ENCODE measurements at regions not wholly inside any gene's neighbourhood (a gene's known extent, or its start where the extent isn't known, plus 50 kb on each side); places are given as distances from the start of the nearest gene placed in this dataset.

DNA sequence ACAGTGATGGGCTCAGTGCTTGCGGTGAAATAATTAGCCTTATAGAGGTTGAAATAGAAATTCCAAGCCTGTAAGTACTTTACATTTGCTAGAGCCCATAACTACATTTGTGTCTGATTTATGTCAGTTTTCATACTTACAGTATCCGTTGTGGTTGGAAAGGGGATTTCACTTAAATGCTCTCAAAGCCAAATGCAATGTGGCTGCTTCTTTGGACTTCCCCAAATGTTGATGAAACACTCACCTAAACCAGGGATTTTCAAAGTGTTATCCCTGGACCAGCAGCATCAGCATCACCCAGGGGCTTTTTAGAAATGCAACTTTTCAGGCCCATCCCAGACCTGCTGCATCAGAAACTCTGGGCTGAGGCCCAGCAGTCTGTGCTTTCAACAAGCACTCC lies 378.7 kb downstream of the MCTP2 start:
- Histone ChIP-seq H3K9ac (ENCODE audit: low read length) (no peak overlapping the region), H3K4me1 (ENCODE audit: insufficient read depth, low read length) (no peaks in the 10 kb centered on the region), H3K4me3 (ENCODE audit: low read depth in 1 of 2, low read length in 2 of 2) (no peak overlapping the region), H3K36me3 (ENCODE audit: insufficient read depth, low read length) (no peaks in the 10 kb centered on the region), H3K27me3 (ENCODE audit: control insufficient read depth in 1 of 2, insufficient read depth in 2 of 2, low read length in 2 of 2) (no peaks in the 10 kb centered on the region), H3K27ac (ENCODE audit: low read depth, low read length) (no peak overlapping the region), H3K9me3 (ENCODE audit: low read length) (no peaks in the 10 kb centered on the region)

- no peaks in the 10 kb centered on the region for H3K4me1 ChIP-seq (ENCODE audit: insufficient read depth, low read length)
- no peak overlapping the region for H3K4me3 ChIP-seq (ENCODE audit: low read depth in 1 of 2, low read length in 2 of 2)
- H3K9ac ChIP-seq (ENCODE audit: low read length), result no peak overlapping the region
- H3K27ac ChIP-seq (ENCODE audit: low read depth, low read length), result no peak overlapping the region
- H3K9me3 ChIP-seq (ENCODE audit: low read length), result no peaks in the 10 kb centered on the region
- no peaks in the 10 kb centered on the region for H3K27me3 ChIP-seq (ENCODE audit: control insufficient read depth in 1 of 2, insufficient read depth in 2 of 2, low read length in 2 of 2)
- no peaks in the 10 kb centered on the region for H3K36me3 ChIP-seq (ENCODE audit: insufficient read depth, low read length)
Measured at GRCh38 chr15:94610485-94610884, 379.1 kb downstream of the MCTP2 start.

- Histone ChIP-seq H3K27ac (ENCODE audit: low read depth, low read length) (no peak overlapping the region), H3K4me3 (ENCODE audit: low read depth in 1 of 2, low read length in 2 of 2) (no peak overlapping the region), H3K27me3 (ENCODE audit: control insufficient read depth in 1 of 2, insufficient read depth in 2 of 2, low read length in 2 of 2) (no peaks in the 10 kb centered on the region), H3K36me3 (ENCODE audit: insufficient read depth, low read length) (no peaks in the 10 kb centered on the region), H3K9ac (ENCODE audit: low read length) (no peak overlapping the region), H3K9me3 (ENCODE audit: low read length) (no peaks in the 10 kb centered on the region), H3K4me1 (ENCODE audit: insufficient read depth, low read length) (no peaks in the 10 kb centered on the region)
Measured at GRCh38 chr15:94611656-94612055, 380.3 kb downstream of the MCTP2 start.

- Histone ChIP-seq H3K9ac (ENCODE audit: low read length) (no peak overlapping the region), H3K4me1 (ENCODE audit: insufficient read depth, low read length) (no peaks in the 10 kb centered on the region), H3K9me3 (ENCODE audit: low read length) (no peaks in the 10 kb centered on the region), H3K36me3 (ENCODE audit: insufficient read depth, low read length) (no peaks in the 10 kb centered on the region), H3K27me3 (ENCODE audit: control insufficient read depth in 1 of 2, insufficient read depth in 2 of 2, low read length in 2 of 2) (no peaks in the 10 kb centered on the region), H3K27ac (ENCODE audit: low read depth, low read length) (no peak overlapping the region), H3K4me3 (ENCODE audit: low read depth in 1 of 2, low read length in 2 of 2) (no peak overlapping the region)
Measured at GRCh38 chr15:94615688-94616087, 384.3 kb downstream of the MCTP2 start.

DNA sequence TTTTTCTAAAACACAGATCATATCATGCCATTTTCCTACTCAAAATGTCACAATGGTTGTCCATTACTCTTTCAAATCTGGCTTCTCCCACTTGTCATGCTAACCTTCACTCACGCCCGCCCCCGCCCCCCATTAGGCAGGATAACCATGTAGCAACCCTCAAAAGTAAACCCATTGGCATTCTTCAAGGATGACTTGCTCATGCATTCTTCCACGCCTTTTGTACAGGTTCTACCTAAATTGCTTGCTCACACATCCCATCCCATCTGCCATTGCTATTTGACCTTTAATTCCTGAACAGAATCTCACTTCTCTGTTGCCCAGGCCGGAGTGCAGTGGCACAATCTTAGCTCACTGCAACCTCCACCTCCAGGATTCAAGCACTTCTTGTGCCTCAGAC lies 389.3 kb downstream of the MCTP2 start:
- H3K9me3 ChIP-seq (ENCODE audit: low read length), result no peaks in the 10 kb centered on the region
- H3K36me3 ChIP-seq (ENCODE audit: insufficient read depth, low read length), result no peaks in the 10 kb centered on the region
- no peaks in the 10 kb centered on the region for H3K4me1 ChIP-seq (ENCODE audit: insufficient read depth, low read length)
- H3K9ac ChIP-seq (ENCODE audit: low read length), result no peak overlapping the region
- no peaks in the 10 kb centered on the region for H3K27me3 ChIP-seq (ENCODE audit: control insufficient read depth in 1 of 2, insufficient read depth in 2 of 2, low read length in 2 of 2)
- H3K4me3 ChIP-seq (ENCODE audit: low read depth in 1 of 2, low read length in 2 of 2), result no peak overlapping the region
- H3K27ac ChIP-seq (ENCODE audit: low read depth, low read length), result no peak overlapping the region

DNA sequence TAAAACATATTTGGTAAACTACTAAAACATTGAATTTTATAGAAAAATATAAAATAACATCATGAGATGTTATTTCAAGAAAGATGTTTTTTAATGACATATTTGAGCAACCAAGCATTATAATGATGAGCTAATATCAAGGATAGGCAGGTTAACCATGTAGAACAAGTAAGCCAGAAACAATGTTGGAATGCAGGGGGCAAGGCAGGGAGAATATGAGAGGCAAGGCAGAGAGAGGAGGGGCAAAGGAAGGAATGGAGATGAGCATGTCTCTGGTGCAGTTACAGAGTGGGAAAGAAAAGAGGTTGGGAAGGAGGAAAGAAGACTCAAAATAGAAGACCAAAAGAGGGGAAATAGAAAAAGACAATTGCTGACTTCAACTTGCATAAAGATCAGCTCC lies 390.4 kb downstream of the MCTP2 start:
- Histone ChIP-seq H3K9ac (ENCODE audit: low read length) (no peak overlapping the region), H3K9me3 (ENCODE audit: low read length) (no peaks in the 10 kb centered on the region), H3K4me3 (ENCODE audit: low read depth in 1 of 2, low read length in 2 of 2) (no peak overlapping the region), H3K27me3 (ENCODE audit: control insufficient read depth in 1 of 2, insufficient read depth in 2 of 2, low read length in 2 of 2) (no peaks in the 10 kb centered on the region), H3K36me3 (ENCODE audit: insufficient read depth, low read length) (no peaks in the 10 kb centered on the region), H3K27ac (ENCODE audit: low read depth, low read length) (no peak overlapping the region), H3K4me1 (ENCODE audit: insufficient read depth, low read length) (no peaks in the 10 kb centered on the region)

DNA sequence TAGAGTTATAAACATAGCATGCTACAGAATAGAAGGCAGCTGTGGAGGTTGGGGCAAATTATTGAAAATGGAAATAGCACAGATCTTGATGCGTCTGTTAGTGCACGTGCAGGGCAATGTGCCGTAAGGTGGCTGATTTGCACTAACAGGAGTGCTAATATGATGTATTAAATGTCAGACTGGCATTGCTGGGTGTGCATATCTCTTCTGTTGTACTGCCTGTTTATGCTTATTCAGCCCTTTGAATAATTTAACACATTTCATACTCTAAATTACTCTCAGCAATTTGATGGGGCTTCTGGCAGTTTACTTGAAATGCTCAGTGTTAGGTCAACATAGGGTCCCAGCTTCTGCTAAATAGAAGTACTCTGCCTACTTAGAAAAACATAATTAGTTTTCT lies 395.6 kb downstream of the MCTP2 start:
- no peaks in the 10 kb centered on the region for H3K4me1 ChIP-seq (ENCODE audit: insufficient read depth, low read length)
- no peak overlapping the region for H3K9ac ChIP-seq (ENCODE audit: low read length)
- no peaks in the 10 kb centered on the region for H3K27me3 ChIP-seq (ENCODE audit: control insufficient read depth in 1 of 2, insufficient read depth in 2 of 2, low read length in 2 of 2)
- no peaks in the 10 kb centered on the region for H3K36me3 ChIP-seq (ENCODE audit: insufficient read depth, low read length)
- H3K9me3 ChIP-seq (ENCODE audit: low read length), result no peaks in the 10 kb centered on the region
- H3K27ac ChIP-seq (ENCODE audit: low read depth, low read length), result no peak overlapping the region
- no peak overlapping the region for H3K4me3 ChIP-seq (ENCODE audit: low read depth in 1 of 2, low read length in 2 of 2)

GRCh38 chr15:94631608-94632007 lies 400.2 kb downstream of the MCTP2 start:
- H3K27me3 ChIP-seq (ENCODE audit: control insufficient read depth in 1 of 2, insufficient read depth in 2 of 2, low read length in 2 of 2), result no peaks in the 10 kb centered on the region
- no peaks in the 10 kb centered on the region for H3K4me1 ChIP-seq (ENCODE audit: insufficient read depth, low read length)
- H3K4me3 ChIP-seq (ENCODE audit: low read depth in 1 of 2, low read length in 2 of 2), result no peak overlapping the region
- H3K9me3 ChIP-seq (ENCODE audit: low read length), result no peaks in the 10 kb centered on the region
- no peak overlapping the region for H3K9ac ChIP-seq (ENCODE audit: low read length)
- no peaks in the 10 kb centered on the region for H3K36me3 ChIP-seq (ENCODE audit: insufficient read depth, low read length)
- no peak overlapping the region for H3K27ac ChIP-seq (ENCODE audit: low read depth, low read length)

- H3K9me3 ChIP-seq (ENCODE audit: low read length), result no peaks in the 10 kb centered on the region
- no peaks in the 10 kb centered on the region for H3K27me3 ChIP-seq (ENCODE audit: control insufficient read depth in 1 of 2, insufficient read depth in 2 of 2, low read length in 2 of 2)
- H3K4me1 ChIP-seq (ENCODE audit: insufficient read depth, low read length), result no peaks in the 10 kb centered on the region
- H3K9ac ChIP-seq (ENCODE audit: low read length), result no peak overlapping the region
- H3K4me3 ChIP-seq (ENCODE audit: low read depth in 1 of 2, low read length in 2 of 2), result no peak overlapping the region
- H3K27ac ChIP-seq (ENCODE audit: low read depth, low read length), result no peak overlapping the region
- no peaks in the 10 kb centered on the region for H3K36me3 ChIP-seq (ENCODE audit: insufficient read depth, low read length)
Measured at GRCh38 chr15:94638183-94638582, 406.8 kb downstream of the MCTP2 start.

DNA sequence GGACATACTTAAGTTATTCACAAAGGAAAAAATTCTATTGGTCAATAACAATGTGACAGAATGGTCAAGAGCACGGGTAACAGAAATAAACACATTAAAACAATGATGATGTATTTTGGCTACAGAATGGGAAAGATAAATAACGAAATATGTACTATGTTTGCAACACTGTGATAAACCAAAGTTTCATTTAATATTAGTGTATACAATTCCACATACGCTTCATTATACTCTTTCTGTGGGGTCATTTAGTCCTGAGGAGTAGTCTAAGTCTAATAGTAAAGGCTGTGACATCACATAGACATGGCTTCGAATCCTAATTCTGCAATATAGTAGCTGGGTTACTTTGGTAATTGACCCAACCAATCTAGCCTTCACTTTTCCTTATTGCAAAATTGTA lies 408.3 kb downstream of the MCTP2 start:
- Histone ChIP-seq H3K9ac (ENCODE audit: low read length) (no peak overlapping the region), H3K27ac (ENCODE audit: low read depth, low read length) (no peak overlapping the region), H3K9me3 (ENCODE audit: low read length) (no peaks in the 10 kb centered on the region), H3K4me1 (ENCODE audit: insufficient read depth, low read length) (no peaks in the 10 kb centered on the region), H3K4me3 (ENCODE audit: low read depth in 1 of 2, low read length in 2 of 2) (no peak overlapping the region), H3K36me3 (ENCODE audit: insufficient read depth, low read length) (no peaks in the 10 kb centered on the region), H3K27me3 (ENCODE audit: control insufficient read depth in 1 of 2, insufficient read depth in 2 of 2, low read length in 2 of 2) (no peaks in the 10 kb centered on the region)

DNA sequence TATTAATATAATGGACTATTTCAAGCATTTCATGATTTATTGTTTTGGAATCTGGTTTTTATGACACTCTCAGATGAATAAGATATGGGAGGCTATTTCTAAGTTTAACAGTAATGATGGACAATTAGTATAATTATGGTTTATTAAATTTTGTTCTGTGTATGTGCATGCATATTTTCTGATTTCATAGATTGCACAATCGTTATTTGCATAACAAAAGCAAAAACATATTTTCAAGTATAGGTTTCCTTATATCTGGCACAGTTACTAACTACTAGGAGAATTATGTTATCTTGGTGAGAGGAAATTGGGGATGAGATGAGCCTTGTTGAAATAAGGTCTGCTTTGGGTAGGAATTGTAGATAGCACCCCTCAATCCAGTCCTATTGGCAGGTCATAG lies 413.1 kb downstream of the MCTP2 start:
- no peaks in the 10 kb centered on the region for H3K4me1 ChIP-seq (ENCODE audit: insufficient read depth, low read length)
- H3K27me3 ChIP-seq (ENCODE audit: control insufficient read depth in 1 of 2, insufficient read depth in 2 of 2, low read length in 2 of 2), result no peaks in the 10 kb centered on the region
- H3K36me3 ChIP-seq (ENCODE audit: insufficient read depth, low read length), result no peaks in the 10 kb centered on the region
- H3K4me3 ChIP-seq (ENCODE audit: low read depth in 1 of 2, low read length in 2 of 2), result no peak overlapping the region
- no peaks in the 10 kb centered on the region for H3K9me3 ChIP-seq (ENCODE audit: low read length)
- H3K27ac ChIP-seq (ENCODE audit: low read depth, low read length), result no peak overlapping the region
- no peak overlapping the region for H3K9ac ChIP-seq (ENCODE audit: low read length)

DNA sequence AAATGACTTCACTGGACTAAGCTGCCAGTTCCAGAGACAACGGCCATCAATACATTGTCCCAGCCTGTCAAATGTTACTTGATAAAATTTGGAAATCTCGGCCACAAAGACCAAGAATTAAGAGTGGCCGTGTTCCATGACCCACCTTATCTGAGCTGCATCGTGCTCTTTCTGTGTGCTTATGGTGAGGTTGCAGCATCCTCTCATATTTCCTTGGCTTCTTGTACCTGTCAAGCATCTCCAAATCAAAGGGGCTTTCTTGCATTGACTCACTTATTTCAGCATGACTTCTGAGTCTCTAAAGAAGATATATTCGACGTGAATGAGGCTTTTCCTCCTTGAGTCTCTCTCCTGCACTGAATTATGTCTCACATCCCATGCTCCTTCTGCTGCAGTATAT lies 421.7 kb downstream of the MCTP2 start:
- Histone ChIP-seq H3K27me3 (ENCODE audit: control insufficient read depth in 1 of 2, insufficient read depth in 2 of 2, low read length in 2 of 2) (no peaks in the 10 kb centered on the region), H3K4me3 (ENCODE audit: low read depth in 1 of 2, low read length in 2 of 2) (no peak overlapping the region), H3K9ac (ENCODE audit: low read length) (no peak overlapping the region), H3K4me1 (ENCODE audit: insufficient read depth, low read length) (no peaks in the 10 kb centered on the region), H3K36me3 (ENCODE audit: insufficient read depth, low read length) (no peaks in the 10 kb centered on the region), H3K27ac (ENCODE audit: low read depth, low read length) (no peak overlapping the region), H3K9me3 (ENCODE audit: low read length) (no peaks in the 10 kb centered on the region)

Measured in muscle layer of colon (tissue), 2 donors.